GM23338 (cell line): ENCODE measurements at regions not wholly inside any gene's neighbourhood (a gene's known extent, or its start where the extent isn't known, plus 50 kb on each side); places are given as distances from the start of the nearest gene placed in this dataset.

Experiments
- ATAC-seq: fragments of 200-7000 bp; cut with Tn5 transposase; 3 replicates; pipeline ENCODE4 v1.9.1; 2020
- DNase-seq: peaks from one replicate; pipeline ENCODE4 v3.0.0-alpha.2; 2015; ENCODE audit warnings: low spot score
- H2AFZ ChIP-seq: fragments of 200-600 bp; sonication (generic); 2 replicates; pipeline ENCODE4 v1.8.0; 2016; ENCODE audit warnings: antibody characterized with exemption, mild to moderate bottlenecking, moderate library complexity
- H3F3A ChIP-seq: fragments of 200-600 bp; sonication (generic); replicated peaks from 2 replicates; pipeline ENCODE4 v1.8.0; 2017; ENCODE audit warnings: antibody characterized with exemption, mixed run types, low read depth
- H3K27ac ChIP-seq: fragments of 200-600 bp; sonication (generic); 2 replicates; pipeline ENCODE4 v1.6.1; 2016; ENCODE audit warnings: low read depth
- H3K27me3 ChIP-seq: fragments of 200-600 bp; sonication (generic); 2 replicates; pipeline ENCODE4 v1.8.0; 2016; ENCODE audit warnings: mild to moderate bottlenecking, mixed run types, moderate library complexity; ENCODE audit not compliant: insufficient read depth
- H3K36me3 ChIP-seq: fragments of 200-600 bp; sonication (generic); 2 replicates; pipeline ENCODE4 v1.8.0; 2016; ENCODE audit warnings: mild to moderate bottlenecking; ENCODE audit not compliant: insufficient read depth
- H3K4me1 ChIP-seq: fragments of 200-600 bp; sonication (generic); 2 replicates; pipeline ENCODE4 v1.8.0; 2016; ENCODE audit warnings: mild to moderate bottlenecking, moderate library complexity; ENCODE audit not compliant: insufficient read depth
- H3K4me2 ChIP-seq: fragments of 200-600 bp; sonication (generic); 2 replicates; pipeline ENCODE4 v1.7.1; 2017; ENCODE audit warnings: mixed run types
- H3K4me3 ChIP-seq: fragments of 200-600 bp; sonication (generic); 2 replicates; pipeline ENCODE4 v1.6.1; 2016; ENCODE audit warnings: mixed run types
- H3K79me2 ChIP-seq: fragments of 200-600 bp; sonication (generic); replicated peaks from 2 replicates; pipeline ENCODE4 v1.8.0; 2017; ENCODE audit warnings: mild to moderate bottlenecking; ENCODE audit not compliant: insufficient read depth
- H3K9me2 ChIP-seq: fragments of 200-600 bp; sonication (generic); 2 replicates; pipeline ENCODE4 v1.8.0; 2017; ENCODE audit not compliant: insufficient read depth
- H4K20me1 ChIP-seq: fragments of 200-600 bp; sonication (generic); replicated peaks from 2 replicates; pipeline ENCODE4 v1.8.0; 2017; ENCODE audit warnings: mild to moderate bottlenecking; ENCODE audit not compliant: insufficient read depth
- H3K27ac Mint-ChIP-seq: 2 replicates; pipeline ENCODE4 v1.8.0; 2020; ENCODE audit warnings: inconsistent platforms, mild to moderate bottlenecking, moderate library complexity, mixed read lengths
- H3K27me3 Mint-ChIP-seq: 3 replicates; pipeline ENCODE4 v1.8.0; 2022; ENCODE audit warnings: low read depth, mild to moderate bottlenecking, moderate library complexity, mixed read lengths, inconsistent platforms; ENCODE audit not compliant: insufficient read depth, poor library complexity
- H3K36me3 Mint-ChIP-seq: 3 replicates; pipeline ENCODE4 v1.8.0; 2021; ENCODE audit warnings: low read depth, mild to moderate bottlenecking, inconsistent platforms, moderate library complexity, mixed read lengths
- H3K4me1 Mint-ChIP-seq: 3 replicates; pipeline ENCODE4 v1.8.0; 2020; ENCODE audit warnings: mild to moderate bottlenecking, inconsistent platforms, mixed read lengths
- H3K4me3 Mint-ChIP-seq: 3 replicates; pipeline ENCODE4 v1.8.0; 2021; ENCODE audit warnings: moderate library complexity, mild to moderate bottlenecking, inconsistent platforms, mixed read lengths
- H3K9me3 Mint-ChIP-seq: 3 replicates; pipeline ENCODE4 v1.8.0; 2020; ENCODE audit warnings: moderate library complexity, mild to moderate bottlenecking, inconsistent platforms, mixed read lengths
- CREB1 ChIP-seq: fragments of 250-450 bp; sonication (Bioruptor Pico); IDR thresholded peaks from 2 replicates; pipeline ENCODE4 v1.5.0; 2020; ENCODE audit warnings: low read depth, mild to moderate bottlenecking, moderate library complexity
- CTCF ChIP-seq, 2 experiments: fragments of 200-600 bp in 1 of 2; sonication (generic) in 1 of 2; conservative IDR thresholded peaks; 2 replicates each; pipeline versions ENCODE4 v1.5.1 to v1.6.1; 2016 to 2017; ENCODE audit warnings: antibody characterized with exemption in 2 of 2, low read depth in 2 of 2, mild to moderate bottlenecking in 2 of 2, moderate library complexity in 1 of 2
- ETS1 ChIP-seq: IDR thresholded peaks from 2 replicates; pipeline ENCODE4 v1.6.1; 2016; ENCODE audit warnings: antibody characterized with exemption
- EZH2 ChIP-seq: fragments of 200-600 bp; sonication (generic); IDR thresholded peaks from one replicate; pipeline ENCODE4 v1.8.0; 2017; ENCODE audit warnings: antibody characterized with exemption, mild to moderate bottlenecking, low read depth; ENCODE audit not compliant: unreplicated experiment
- EZH2phosphoT487 ChIP-seq: fragments of 200-600 bp; sonication (generic); IDR thresholded peaks from one replicate; pipeline ENCODE4 v1.8.1; 2018; ENCODE audit warnings: antibody characterized with exemption; ENCODE audit not compliant: unreplicated experiment
- JUNB ChIP-seq: IDR thresholded peaks from one replicate; pipeline ENCODE4 v1.6.1; 2016; ENCODE audit warnings: antibody characterized with exemption; ENCODE audit not compliant: unreplicated experiment
- NANOG ChIP-seq: IDR thresholded peaks from 2 replicates; pipeline ENCODE4 v1.6.1; 2016; ENCODE audit warnings: antibody characterized with exemption, borderline replicate concordance
- POLR2AphosphoS5 ChIP-seq: IDR thresholded peaks from 2 replicates; pipeline ENCODE4 v1.6.1; 2016; ENCODE audit warnings: antibody characterized with exemption, low read depth
- REST ChIP-seq: IDR thresholded peaks from one replicate; pipeline ENCODE4 v1.6.1; 2018; ENCODE audit warnings: antibody characterized with exemption; ENCODE audit not compliant: unreplicated experiment
- STAT1 ChIP-seq: IDR thresholded peaks from one replicate; pipeline ENCODE4 v1.6.1; 2016; ENCODE audit warnings: antibody characterized with exemption; ENCODE audit not compliant: unreplicated experiment
- ZNF114 ChIP-seq: fragments of 250-450 bp; sonication (Bioruptor Pico); IDR thresholded peaks from 2 replicates; pipeline ENCODE4 v1.5.0; 2020; ENCODE audit warnings: mild to moderate bottlenecking, moderate library complexity
- ZNF331 ChIP-seq: fragments of 250-450 bp; sonication (Bioruptor Pico); IDR thresholded peaks from 2 replicates; pipeline ENCODE4 v1.5.0; 2020; ENCODE audit warnings: low read depth, mild to moderate bottlenecking, moderate library complexity
- ZNF462 ChIP-seq: fragments of 250-450 bp; sonication (Bioruptor Pico); IDR thresholded peaks from 2 replicates; pipeline ENCODE4 v1.5.0; 2020; ENCODE audit warnings: mild to moderate bottlenecking, moderate library complexity

GRCh38 chr14:49036984-49037516 lies 549.1 kb downstream of the RPS29 start:
- H3K36me3 Mint-ChIP-seq: no peaks in the 10 kb centered on the region
- H3K9me3 Mint-ChIP-seq: no peaks in the 10 kb centered on the region
- H3K79me2 ChIP-seq: no peaks in the 10 kb centered on the region
- no peaks in the 10 kb centered on the region for H3K27me3 ChIP-seq
- no peak overlapping the region for H3K4me3 Mint-ChIP-seq
- no peak overlapping the region for H3K27ac Mint-ChIP-seq
- no peaks in the 10 kb centered on the region for H3K4me1 ChIP-seq
- H3K4me1 Mint-ChIP-seq: peaks cover 21% of the 10 kb centered on the region; the same call in 2 of the 3 replicates
- H2AFZ ChIP-seq: no peak overlapping the region
- peaks cover 1% of the 10 kb centered on the region for H3K27me3 Mint-ChIP-seq
- H3K9me2 ChIP-seq: peaks cover 3% of the 10 kb centered on the region; the same call in 1 of the 2 replicates
- peak overlapping the region; percentile 18; the same call in 1 of the 2 replicates for H3K4me2 ChIP-seq
- no peaks in the 10 kb centered on the region for H3K36me3 ChIP-seq
- TF ChIP-seq EZH2phosphoT487 (no peak), JUNB (no peak), ZNF331 (no peak), ZNF114 (CRISPR knock-in tag) (no peak), ETS1 (no peak), REST (no peak), ZNF462 (CRISPR knock-in tag) (no peak), CREB1 (CRISPR knock-in tag) (no peak), NANOG (no peak), CTCF (conservative IDR thresholded peaks at IDR 0.05; ENCODE audit: low read depth in 2 of 2) (no peak), STAT1 (no peak), POLR2AphosphoS5 (no peak), EZH2 (no peak)
- ATAC-seq (peak; percentile 25; the same call in 1 of the 3 replicates), DNase-seq (no peak)
- no peaks in the 10 kb centered on the region for H4K20me1 ChIP-seq
- H3K4me3 ChIP-seq: no peak overlapping the region
- no peak overlapping the region for H3K27ac ChIP-seq
- no peaks in the 10 kb centered on the region for H3F3A ChIP-seq
